Liver (tissue), 8 donors: ENCODE measurements at regions not wholly inside any gene's neighbourhood (a gene's known extent, or its start where the extent isn't known, plus 50 kb on each side); places are given as distances from the start of the nearest gene placed in this dataset.

ENCODE experiments used
- DNase-seq: peaks from one replicate; pipeline ENCODE4 v3.0.0-alpha.2; 2017; ENCODE audit warnings: low spot score
- H3K27ac ChIP-seq, 2 donors: one replicate each; pipeline ENCODE4 v1.7.0; 2013; ENCODE audit warnings: inconsistent platforms in 2 of 2, low read length in 2 of 2, control low read depth in 1 of 2, low read depth in 1 of 2, mild to moderate bottlenecking in 1 of 2
- H3K27me3 ChIP-seq, 4 donors: one replicate each; pipeline versions ENCODE4 v1.6.1 to v1.7.0; 2013; ENCODE audit warnings: low read length in 3 of 4, inconsistent platforms in 1 of 4, mild to moderate bottlenecking in 1 of 4, moderate library complexity in 1 of 4; ENCODE audit not compliant: control insufficient read depth in 4 of 4, insufficient read depth in 4 of 4
- H3K36me3 ChIP-seq, 4 donors: one replicate each; pipeline versions ENCODE4 v1.6.1 to v1.7.0; 2013; ENCODE audit warnings: low read length in 3 of 4, mild to moderate bottlenecking in 3 of 4, low read depth in 1 of 4, moderate library complexity in 1 of 4; ENCODE audit not compliant: control insufficient read depth in 4 of 4, insufficient read depth in 3 of 4
- H3K4me1 ChIP-seq, 4 donors: one replicate each; pipeline versions ENCODE4 v1.6.1 to v1.7.0; 2013; ENCODE audit warnings: low read length in 3 of 4, mild to moderate bottlenecking in 3 of 4, moderate library complexity in 1 of 4; ENCODE audit not compliant: control insufficient read depth in 4 of 4, insufficient read depth in 4 of 4
- H3K4me3 ChIP-seq, 3 donors: one replicate each; pipeline versions ENCODE4 v1.6.1 to v1.7.0; 2013; ENCODE audit warnings: low read length in 3 of 3, control low read depth in 1 of 3, low read depth in 1 of 3, mild to moderate bottlenecking in 1 of 3
- H3K9ac ChIP-seq, 2 donors: one replicate each; pipeline ENCODE4 v1.7.0; 2013; ENCODE audit warnings: low read length in 2 of 2, mild to moderate bottlenecking in 2 of 2, moderate library complexity in 2 of 2, control low read depth in 1 of 2, low read depth in 1 of 2
- H3K9me3 ChIP-seq, 4 donors: one replicate each; pipeline versions ENCODE4 v1.6.1 to v1.7.0; 2013; ENCODE audit warnings: low read length in 3 of 4; ENCODE audit not compliant: control insufficient read depth in 4 of 4
- CTCF ChIP-seq: fragments of 150-350 bp; IDR thresholded peaks from 2 replicates; pipeline ENCODE4 v1.5.1; 2017; ENCODE audit warnings: improper control_type of control experiment, low read depth, low read length; ENCODE audit not compliant: missing input control
- EGR1 ChIP-seq, 2 donors: IDR thresholded peaks; 2 replicates each; pipeline ENCODE4 v1.6.1; 2016 to 2018; ENCODE audit warnings: antibody characterized with exemption in 2 of 2, low read depth in 2 of 2
- FOXA1 ChIP-seq: IDR thresholded peaks from 2 replicates; pipeline ENCODE4 v1.6.1; 2016; ENCODE audit warnings: antibody characterized with exemption
- FOXA2 ChIP-seq: IDR thresholded peaks from 2 replicates; pipeline ENCODE4 v1.6.1; 2016; ENCODE audit warnings: antibody characterized with exemption
- GABPA ChIP-seq, 2 donors: IDR thresholded peaks in 1 of 2; conservative IDR thresholded peaks in 1 of 2; 2 replicates each; pipeline ENCODE4 v1.6.1; 2016; ENCODE audit warnings: antibody characterized with exemption in 2 of 2, mild to moderate bottlenecking in 1 of 2, moderate library complexity in 1 of 2
- HNF4A ChIP-seq, 2 donors: conservative IDR thresholded peaks; 2 replicates each; pipeline ENCODE4 v1.6.1; 2016; ENCODE audit warnings: antibody characterized with exemption in 2 of 2, mild to moderate bottlenecking in 2 of 2
- HNF4G ChIP-seq: IDR thresholded peaks from 2 replicates; pipeline ENCODE4 v1.6.1; 2016; ENCODE audit warnings: antibody characterized with exemption
- JUND ChIP-seq, 2 donors: IDR thresholded peaks; 2 replicates each; pipeline ENCODE4 v1.6.1; 2016; ENCODE audit warnings: antibody characterized with exemption in 2 of 2
- NR2F2 ChIP-seq: IDR thresholded peaks from 2 replicates; pipeline ENCODE4 v1.6.1; 2016; ENCODE audit warnings: antibody characterized with exemption
- RAD21 ChIP-seq, 2 donors: IDR thresholded peaks; 2 replicates each; pipeline ENCODE4 v1.6.1; 2016; ENCODE audit warnings: antibody characterized with exemption in 2 of 2, mild to moderate bottlenecking in 2 of 2
- REST ChIP-seq: IDR thresholded peaks from 2 replicates; pipeline ENCODE4 v1.6.1; 2016; ENCODE audit warnings: antibody characterized with exemption, mild to moderate bottlenecking
- SP1 ChIP-seq: IDR thresholded peaks from 2 replicates; pipeline ENCODE4 v1.6.1; 2018; ENCODE audit warnings: antibody characterized with exemption, mild to moderate bottlenecking
- TAF1 ChIP-seq: conservative IDR thresholded peaks from 2 replicates; pipeline ENCODE4 v1.6.1; 2016; ENCODE audit warnings: antibody characterized with exemption, mild to moderate bottlenecking
- YY1 ChIP-seq: IDR thresholded peaks from 2 replicates; pipeline ENCODE4 v1.6.1; 2016; ENCODE audit warnings: antibody characterized with exemption, mild to moderate bottlenecking
- ZBTB33 ChIP-seq: IDR thresholded peaks from 2 replicates; pipeline ENCODE4 v1.6.1; 2016; ENCODE audit warnings: antibody characterized with exemption
- WGBS: extraction: QIAGEN DNeasy Blood & Tissue Kit; methylation state at CpG from one replicate; pipeline ENCODE4 v1.1.7; 2013; 5-methylcytosine and 5-hydroxymethylcytosine counted together
- TF ChIP-seq, protein P1 (sequence below): IDR thresholded peaks from 2 replicates; pipeline ENCODE4 v1.6.1; 2016; ENCODE audit warnings: antibody characterized with exemption
- TF ChIP-seq, protein P2 (sequence below): IDR thresholded peaks from 2 replicates; pipeline ENCODE4 v1.6.1; 2016; ENCODE audit warnings: antibody characterized with exemption
- donor health status: healthy.
- donor health status: healthy.
- donor health status: healthy.
- donor health status: healthy.
- donor health status: healthy.

GRCh38 chr4:146072376-146072775, 103.1 kb upstream of the LSM6 start:
- no peaks in the 10 kb centered on the region for H3K4me1 ChIP-seq
- H3K27ac ChIP-seq, result no peak overlapping the region
- H3K9ac ChIP-seq, result no peak overlapping the region
- no peaks in the 10 kb centered on the region for H3K36me3 ChIP-seq
- WGBS, result 72% methylated on average over 1 of the region's 1 CpG
- DNase-seq, result no peak
- TF ChIP-seq RAD21 (IDR thresholded peaks at IDR 0.05) (no peak), HNF4G (no peak), SP1 (no peak), HNF4A (conservative IDR thresholded peaks at IDR 0.05) (no peak), FOXA1 (no peak), TAF1 (no peak), FOXA2 (no peak), EGR1 (IDR thresholded peaks at IDR 0.05; ENCODE audit: low read depth in 2 of 2) (no peak)
- TF ChIP-seq, protein P1, sequence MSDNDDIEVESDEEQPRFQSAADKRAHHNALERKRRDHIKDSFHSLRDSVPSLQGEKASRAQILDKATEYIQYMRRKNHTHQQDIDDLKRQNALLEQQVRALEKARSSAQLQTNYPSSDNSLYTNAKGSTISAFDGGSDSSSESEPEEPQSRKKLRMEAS, result no peak
- peaks cover 0 to 4% (median 1%) of the 10 kb centered on the region in 4 donors for H3K27me3 ChIP-seq
- H3K4me3 ChIP-seq, result no peak overlapping the region
- H3K9me3 ChIP-seq, result no peaks in the 10 kb centered on the region

DNA sequence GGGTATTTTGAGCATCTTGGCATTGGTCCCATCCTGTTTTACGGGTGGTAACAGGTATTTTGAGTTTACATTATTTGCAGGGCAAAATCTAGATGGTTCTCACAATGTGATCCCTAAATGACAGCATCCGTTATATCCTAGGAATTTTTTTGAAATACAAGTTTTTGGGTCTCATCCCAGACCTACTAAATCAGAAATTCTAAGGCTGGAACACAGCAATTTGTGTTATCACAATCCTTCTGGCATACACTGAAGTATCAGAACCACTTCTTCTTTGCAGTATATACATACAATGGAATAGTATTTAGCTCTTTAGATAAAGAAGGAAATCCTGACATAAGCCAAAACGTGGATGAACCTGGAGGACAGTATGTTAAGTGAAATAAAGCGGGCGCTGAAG, 104.1 kb upstream of the LSM6 start:
- Histone ChIP-seq H3K9me3 (no peaks in the 10 kb centered on the region), H3K4me1 (no peaks in the 10 kb centered on the region), H3K36me3 (no peaks in the 10 kb centered on the region), H3K27ac (no peak overlapping the region), H3K4me3 (no peak overlapping the region), H3K9ac (no peak overlapping the region), H3K27me3 (peaks cover 0 to 4% (median 3%) of the 10 kb centered on the region in 4 donors)
- WGBS, result 70% methylated on average over 5 of the region's 5 CpGs
- TF ChIP-seq YY1 (no peak), ZBTB33 (no peak), GABPA (IDR thresholded peaks at IDR 0.05 in 1 of 2, conservative IDR thresholded peaks at IDR 0.05 in 1 of 2) (no peak), JUND (IDR thresholded peaks at IDR 0.05) (no peak), EGR1 (IDR thresholded peaks at IDR 0.05; ENCODE audit: low read depth in 2 of 2) (no peak), CTCF (no peak), HNF4A (conservative IDR thresholded peaks at IDR 0.05) (no peak), HNF4G (no peak), RAD21 (IDR thresholded peaks at IDR 0.05) (no peak), TAF1 (no peak), NR2F2 (no peak), SP1 (no peak), REST (no peak), FOXA1 (no peak), FOXA2 (no peak)
- TF ChIP-seq, protein P1, result no peak
- TF ChIP-seq, protein P2, sequence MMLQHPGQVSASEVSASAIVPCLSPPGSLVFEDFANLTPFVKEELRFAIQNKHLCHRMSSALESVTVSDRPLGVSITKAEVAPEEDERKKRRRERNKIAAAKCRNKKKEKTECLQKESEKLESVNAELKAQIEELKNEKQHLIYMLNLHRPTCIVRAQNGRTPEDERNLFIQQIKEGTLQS, result no peak
- no peak for DNase-seq
